SHP77 treated with DMSO at 0.1 percent for 48 hours (cell line): ENCODE measurements at regions not wholly inside any gene's neighbourhood (a gene's known extent, or its start where the extent isn't known, plus 50 kb on each side); places are given as distances from the start of the nearest gene placed in this dataset.

Source experiments
- DNase-seq: peaks from one replicate; lab custom pipeline; 2025; lab: John Stamatoyannopoulos, UW

DNA sequence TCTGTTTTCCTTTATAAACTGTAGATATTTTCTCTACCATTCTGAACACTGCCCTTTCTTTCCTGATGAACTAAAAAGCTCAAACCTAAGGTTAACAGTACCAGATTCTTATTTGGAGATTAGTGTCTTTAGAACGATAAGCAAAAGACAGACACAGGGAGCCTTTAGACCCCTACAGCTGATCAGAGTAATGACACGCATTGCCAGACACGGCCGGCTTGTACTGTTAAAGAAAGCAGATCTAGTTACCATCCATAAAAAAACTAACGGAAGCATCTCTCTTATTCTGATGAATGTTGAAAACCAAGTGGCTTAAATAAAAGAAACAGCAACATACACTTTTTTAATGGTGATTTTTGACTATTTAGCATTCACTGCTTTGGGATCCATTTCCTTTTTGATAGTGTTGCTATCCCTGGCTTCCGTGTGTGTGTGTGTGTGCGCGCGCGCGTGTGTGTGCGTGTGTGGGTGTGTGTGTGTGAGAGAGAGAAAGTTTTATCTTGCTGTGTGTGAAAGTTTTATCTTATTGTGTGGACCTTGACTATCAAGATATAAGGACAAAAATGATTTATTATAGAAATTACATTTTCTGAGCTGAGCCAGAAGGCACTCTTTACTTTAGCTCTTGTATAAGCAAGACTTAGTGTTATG lies 95.6 kb upstream of the SLC35B3 start:
- DNase-seq, result peak; percentile 60

DNA sequence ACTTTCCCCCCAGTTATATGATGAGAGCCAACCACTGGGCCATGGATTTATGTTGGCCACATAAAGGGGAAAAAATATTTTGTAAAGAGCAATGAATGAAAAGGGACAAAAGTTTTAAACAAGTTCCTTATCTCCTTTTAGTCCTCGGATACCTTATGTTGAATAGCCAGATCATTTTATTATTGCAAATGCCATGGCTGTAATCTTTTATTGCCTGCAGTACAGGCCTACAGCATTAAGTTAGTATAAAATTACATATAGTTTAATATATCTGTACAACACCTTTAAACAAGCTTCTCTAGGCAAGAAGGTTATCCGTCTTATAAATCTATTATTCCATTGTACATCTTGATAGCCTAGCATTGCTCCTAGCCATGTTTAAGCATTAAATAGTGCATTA lies 93.9 kb upstream of the SLC35B3 start:
- no peak for DNase-seq

DNA sequence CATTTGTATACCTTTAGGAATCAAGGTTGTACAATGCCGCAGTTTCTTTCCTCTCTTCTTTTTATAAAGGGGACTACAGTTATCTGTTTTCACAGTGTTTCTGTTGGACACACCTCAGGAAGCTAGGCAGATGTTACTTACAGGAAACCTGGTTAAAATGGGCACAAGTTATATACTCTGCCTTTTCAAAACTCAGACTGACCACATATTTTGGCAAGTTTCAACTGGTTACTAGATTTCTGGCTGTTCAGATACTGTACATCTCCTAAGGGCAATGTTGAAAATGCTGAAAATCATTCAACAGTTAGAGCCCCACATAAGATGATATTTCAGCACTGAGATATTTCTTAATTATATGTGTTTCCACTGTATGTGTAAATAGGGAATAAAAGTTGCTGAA lies 92.5 kb upstream of the SLC35B3 start:
- DNase-seq, result no peak

DNA sequence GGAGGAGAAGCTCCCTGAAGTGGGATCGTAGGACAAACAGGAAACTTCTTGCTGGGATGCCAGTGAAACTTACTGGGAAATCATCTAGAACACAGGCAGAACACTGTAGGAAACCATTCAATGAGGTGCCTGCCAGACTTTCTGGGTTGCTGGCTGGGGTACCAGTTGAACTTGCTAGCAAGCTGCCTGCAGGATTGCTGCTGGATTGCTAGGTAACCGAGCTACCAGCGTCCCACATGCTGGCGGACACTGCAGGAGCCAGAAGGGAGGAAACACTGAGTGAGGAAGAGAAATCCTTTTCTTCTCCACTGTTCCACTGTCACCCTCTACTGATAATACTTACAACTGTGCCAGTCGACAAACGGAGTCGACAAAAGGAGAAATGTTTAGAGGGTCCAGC lies 91.3 kb upstream of the SLC35B3 start:
- no peak for DNase-seq

DNA sequence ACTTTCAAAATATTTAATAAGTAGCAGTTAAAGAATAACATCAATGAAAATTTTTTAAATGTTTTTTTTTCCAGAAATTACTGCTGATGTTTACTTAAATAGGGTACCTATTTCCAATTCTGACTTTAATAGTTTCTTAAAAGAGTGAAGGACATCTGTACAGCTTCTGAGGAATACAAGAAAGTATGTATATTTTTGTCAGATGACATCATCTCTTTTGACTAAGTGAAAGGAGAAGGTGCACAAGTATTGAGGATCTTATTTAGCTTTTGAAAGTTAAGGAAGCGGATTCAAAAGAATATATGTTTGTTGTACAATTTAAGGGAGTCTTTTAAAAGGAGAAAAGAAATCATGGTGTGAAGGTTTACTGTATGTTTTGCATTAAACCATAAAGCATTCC lies 90.0 kb upstream of the SLC35B3 start:
- no peak for DNase-seq

DNA sequence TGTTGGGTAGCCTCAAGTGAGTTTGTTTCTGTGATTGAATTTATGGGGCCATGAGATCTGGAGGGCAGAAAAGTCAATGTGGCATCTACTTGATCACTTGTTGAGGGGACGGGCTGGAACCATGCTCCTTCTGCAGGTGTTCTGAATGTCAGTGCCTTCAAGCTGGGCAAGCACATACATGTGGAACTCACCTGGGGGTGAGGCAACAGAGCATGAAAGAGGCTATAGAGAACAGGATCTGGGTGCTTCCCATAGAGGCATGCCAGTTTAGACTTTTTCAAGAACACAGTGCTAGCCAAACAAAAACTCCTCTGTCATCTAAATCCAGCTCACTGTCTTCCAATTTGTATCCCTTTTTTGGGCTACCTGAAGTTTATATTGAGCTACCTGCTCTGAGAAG lies 77.8 kb upstream of the SLC35B3 start:
- no peak for DNase-seq

DNA sequence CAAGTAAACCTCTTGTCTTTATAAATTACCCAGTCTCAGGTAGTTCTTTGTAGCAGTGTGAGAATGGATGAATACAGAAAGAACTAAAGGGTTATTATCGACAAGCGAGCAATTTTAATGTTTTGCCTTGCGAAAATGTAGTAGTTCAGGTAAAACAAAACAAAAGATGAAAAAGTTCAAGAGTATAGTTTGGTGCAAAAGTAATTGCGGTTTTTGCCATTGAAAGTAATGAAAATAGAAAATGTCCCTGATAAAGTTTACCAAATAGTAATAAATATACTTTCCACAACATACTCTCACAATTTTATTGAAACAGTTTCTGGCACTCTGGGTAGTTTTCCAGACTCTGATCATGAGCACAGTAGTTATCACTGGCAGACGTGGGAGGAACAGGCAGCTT lies 71.9 kb upstream of the SLC35B3 start:
- no peak for DNase-seq

DNA sequence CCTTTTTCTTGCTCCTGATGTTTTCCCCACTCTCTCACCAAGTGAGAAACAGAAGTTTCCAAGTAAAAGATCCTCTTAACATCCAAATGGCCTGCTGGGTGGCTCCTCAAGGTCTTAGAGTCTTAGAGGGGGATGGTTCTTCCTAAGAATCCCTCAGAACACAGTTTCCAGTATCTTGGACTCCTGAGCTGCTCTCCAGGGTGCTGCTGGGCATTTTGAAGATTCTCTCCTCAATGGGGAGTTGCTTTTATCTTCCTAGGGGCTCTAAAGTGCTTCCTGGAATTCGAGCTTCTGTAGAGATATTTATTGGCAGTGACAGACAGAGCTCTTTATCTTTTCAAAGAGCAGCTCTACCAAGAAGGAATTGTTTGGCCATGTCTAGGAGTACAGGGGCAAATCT lies 70.8 kb upstream of the SLC35B3 start:
- DNase-seq, result no peak

DNA sequence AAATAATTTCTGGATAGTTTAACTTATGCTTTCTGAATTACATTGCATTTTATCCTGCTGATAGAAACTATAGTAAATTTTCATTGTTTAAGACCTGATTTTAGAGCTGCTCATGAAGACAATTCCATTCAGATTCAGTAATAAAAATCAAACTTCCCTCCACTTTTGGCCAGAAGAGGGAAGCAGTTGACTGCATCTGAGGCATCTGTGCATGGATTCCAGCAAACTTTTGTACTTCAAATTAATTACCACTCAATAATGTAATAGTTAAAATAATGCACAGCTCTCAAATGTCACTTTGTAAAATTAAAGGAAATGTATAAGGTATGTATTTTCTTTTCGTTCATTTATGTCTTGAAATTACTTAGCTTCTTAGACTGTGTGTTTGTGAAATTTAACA lies 64.2 kb upstream of the SLC35B3 start:
- DNase-seq, result no peak

DNA sequence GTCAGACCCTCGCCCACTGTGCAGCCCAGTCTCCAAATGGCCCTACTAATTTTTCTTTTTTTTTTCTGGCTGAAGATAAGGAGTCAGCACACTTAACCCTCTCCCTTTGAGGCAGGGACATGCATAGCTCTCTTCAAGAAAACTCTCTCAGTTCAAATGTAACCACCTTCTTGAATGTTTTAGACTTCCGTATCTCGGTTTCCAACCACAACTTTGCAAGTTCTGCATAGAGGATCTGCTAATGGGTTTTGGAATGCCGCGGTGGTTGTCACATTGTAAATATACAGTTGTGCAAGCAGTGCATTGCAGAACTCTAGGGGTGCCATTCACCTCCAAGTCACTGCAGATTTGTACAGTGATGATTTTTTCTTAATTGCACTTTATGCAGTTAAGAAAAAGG lies 59.4 kb upstream of the SLC35B3 start:
- DNase-seq, result no peak

DNA sequence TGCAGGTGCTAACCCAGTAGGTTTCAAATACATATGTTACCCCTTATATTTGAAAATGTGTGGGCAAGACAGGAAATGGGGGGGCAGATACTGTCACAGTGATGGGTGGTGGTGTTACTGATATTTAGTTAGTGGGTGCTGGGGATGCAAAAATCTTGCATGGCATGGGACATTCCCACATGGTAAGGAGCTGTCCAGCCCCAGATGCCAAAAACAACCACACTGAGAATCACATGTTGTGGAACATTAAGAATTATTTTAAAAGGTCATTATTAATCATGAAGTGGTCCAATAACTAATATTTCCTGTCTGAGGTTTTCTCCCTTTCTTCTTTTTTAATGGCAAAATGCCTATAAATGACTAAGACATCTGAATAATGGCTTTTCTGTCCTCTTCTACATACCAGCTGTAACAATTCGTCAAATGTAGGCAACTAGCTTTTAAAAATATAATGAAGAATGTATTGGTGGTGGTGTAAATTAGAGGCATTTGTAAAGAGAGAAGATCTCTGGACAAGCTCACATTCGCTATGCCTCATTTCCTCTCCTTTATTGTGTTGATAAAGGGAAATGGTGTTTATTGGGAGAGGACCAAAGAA lies 57.3 kb upstream of the SLC35B3 start:
- no peak for DNase-seq
